Jurkat, Clone E6-1 (cell line): ENCODE measurements at regions not wholly inside any gene's neighbourhood (a gene's known extent, or its start where the extent isn't known, plus 50 kb on each side); places are given as distances from the start of the nearest gene placed in this dataset.
A peak's percentile ranks its signal among the peaks of the same experiment; 100 is the strongest.
"Not testable (repeated sequence)": the region's sequence is repeated elsewhere in the genome, so short reads cannot be mapped to it uniquely, and the experiment has no call there.

Experiments used
- DNase-seq: peaks from one replicate; pipeline ENCODE4 v3.0.0-alpha.2; 2011; ENCODE audit warnings: low read depth, low spot score
- H3K4me3 ChIP-seq: 2 replicates; pipeline ENCODE4 v1.5.1; 2011; ENCODE audit warnings: mild to moderate bottlenecking, low read length, control low read depth, moderate library complexity

GRCh38 chr3:159674583-159674982, 314.1 kb upstream of the IL12A start:
- no peak for DNase-seq
- H3K4me3 ChIP-seq: no peak overlapping the region

DNA sequence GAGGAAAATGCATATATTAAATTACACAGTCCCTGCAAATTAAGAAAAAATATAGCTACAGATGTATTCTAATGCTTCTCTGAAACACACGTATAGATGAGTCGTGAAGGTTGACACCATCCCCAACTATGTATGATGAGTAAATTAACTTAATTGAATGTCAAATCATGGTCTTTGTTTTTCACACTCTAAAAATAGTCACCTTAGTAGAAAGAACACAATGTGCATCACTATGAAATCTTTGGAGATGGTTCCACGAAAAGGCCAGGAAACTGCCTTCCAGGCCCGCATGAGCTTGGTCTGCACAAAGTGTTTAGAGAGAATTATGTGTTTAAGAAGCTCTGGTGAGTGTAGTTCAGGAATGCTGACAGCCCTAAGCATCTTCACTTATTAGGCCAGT, 313.4 kb upstream of the IL12A start:
- H3K4me3 ChIP-seq: no peak overlapping the region
- DNase-seq: no peak

- no peak for DNase-seq
- no peak overlapping the region for H3K4me3 ChIP-seq
Measured at GRCh38 chr3:159679900-159680299, 308.7 kb upstream of the IL12A start.

- not testable (repeated sequence) for DNase-seq, H3K4me3 ChIP-seq
Measured at GRCh38 chr3:159681717-159682116, 306.9 kb upstream of the IL12A start.

- H3K4me3 ChIP-seq: no peak overlapping the region
- DNase-seq: no peak
Measured at GRCh38 chr3:159685801-159686200, 302.8 kb upstream of the IL12A start.

- H3K4me3 ChIP-seq: no peak overlapping the region
- DNase-seq: no peak
Measured at GRCh38 chr3:159693226-159693625, 295.4 kb upstream of the IL12A start.

- DNase-seq: no peak
- no peak overlapping the region for H3K4me3 ChIP-seq
Measured at GRCh38 chr3:159711560-159712333, 276.9 kb upstream of the IL12A start.

GRCh38 chr3:159721324-159721723, 267.3 kb upstream of the IL12A start:
- DNase-seq: no peak
- H3K4me3 ChIP-seq: no peak overlapping the region

- no peak overlapping the region for H3K4me3 ChIP-seq
- DNase-seq: no peak
Measured at GRCh38 chr3:159723295-159723694, 265.3 kb upstream of the IL12A start.

DNA sequence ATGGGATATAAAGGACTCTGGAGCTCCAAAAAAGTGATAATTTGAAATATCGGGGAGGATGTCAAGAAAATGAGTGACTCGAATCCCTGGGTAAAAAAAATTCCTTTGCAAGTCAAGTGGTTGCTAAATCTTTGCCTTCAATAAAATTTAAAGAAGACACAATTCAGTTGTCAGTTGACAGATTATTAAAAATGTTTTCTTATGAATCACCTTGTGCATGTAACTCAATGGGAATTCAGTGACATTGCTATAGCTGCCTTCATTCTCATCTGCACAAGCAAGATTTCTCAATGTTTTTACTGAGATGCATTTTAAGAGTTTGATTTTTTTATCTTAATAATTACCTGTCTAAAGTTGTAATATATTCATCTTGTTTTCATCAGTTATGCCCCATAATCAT, 264.0 kb upstream of the IL12A start:
- no peak overlapping the region for H3K4me3 ChIP-seq
- DNase-seq: no peak

DNA sequence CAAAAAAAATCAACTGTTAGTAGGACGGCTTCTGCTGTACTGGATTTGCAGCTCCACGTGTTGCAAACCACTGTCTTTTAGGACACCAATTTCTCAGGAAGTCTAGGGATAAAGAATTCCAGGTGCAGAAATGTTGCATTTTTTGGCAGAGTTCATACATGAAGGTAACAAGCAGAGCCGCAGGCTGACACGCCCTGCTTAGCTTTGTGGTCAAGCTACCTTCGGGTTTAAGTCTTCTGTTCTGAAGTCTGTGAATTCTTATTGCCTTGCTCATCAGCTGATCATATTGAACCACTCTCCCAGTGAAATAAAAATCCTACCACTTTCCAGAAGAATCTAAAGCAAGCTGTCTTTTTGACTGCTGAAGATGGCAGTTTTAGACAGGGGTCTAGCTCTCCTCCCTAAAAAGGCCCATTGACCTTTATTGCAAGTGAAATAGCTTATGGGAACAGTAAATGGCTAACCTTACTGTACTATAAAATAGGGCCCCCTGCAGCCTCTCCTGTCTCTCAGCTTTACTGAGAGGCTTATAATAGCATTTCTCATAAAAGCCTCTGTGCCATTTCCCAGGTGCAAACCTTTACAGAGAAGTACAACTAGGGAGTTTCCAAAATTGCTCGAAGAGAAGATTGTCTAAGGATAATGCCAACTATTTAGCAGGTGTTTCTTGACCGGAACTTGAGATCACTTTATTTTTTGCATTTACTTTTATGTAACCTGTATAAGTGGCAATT, 262.2 kb upstream of the IL12A start:
- no peak for DNase-seq
- H3K4me3 ChIP-seq: no peak overlapping the region

- no peak overlapping the region for H3K4me3 ChIP-seq
- no peak for DNase-seq
Measured at GRCh38 chr3:159727506-159727905, 261.1 kb upstream of the IL12A start.

- H3K4me3 ChIP-seq: no peak overlapping the region
- DNase-seq: no peak
Measured at GRCh38 chr3:159731254-159731653, 257.4 kb upstream of the IL12A start.

- DNase-seq: peak; percentile 1
- H3K4me3 ChIP-seq: no peak overlapping the region
Measured at GRCh38 chr3:159732172-159733111, 256.2 kb upstream of the IL12A start.

DNA sequence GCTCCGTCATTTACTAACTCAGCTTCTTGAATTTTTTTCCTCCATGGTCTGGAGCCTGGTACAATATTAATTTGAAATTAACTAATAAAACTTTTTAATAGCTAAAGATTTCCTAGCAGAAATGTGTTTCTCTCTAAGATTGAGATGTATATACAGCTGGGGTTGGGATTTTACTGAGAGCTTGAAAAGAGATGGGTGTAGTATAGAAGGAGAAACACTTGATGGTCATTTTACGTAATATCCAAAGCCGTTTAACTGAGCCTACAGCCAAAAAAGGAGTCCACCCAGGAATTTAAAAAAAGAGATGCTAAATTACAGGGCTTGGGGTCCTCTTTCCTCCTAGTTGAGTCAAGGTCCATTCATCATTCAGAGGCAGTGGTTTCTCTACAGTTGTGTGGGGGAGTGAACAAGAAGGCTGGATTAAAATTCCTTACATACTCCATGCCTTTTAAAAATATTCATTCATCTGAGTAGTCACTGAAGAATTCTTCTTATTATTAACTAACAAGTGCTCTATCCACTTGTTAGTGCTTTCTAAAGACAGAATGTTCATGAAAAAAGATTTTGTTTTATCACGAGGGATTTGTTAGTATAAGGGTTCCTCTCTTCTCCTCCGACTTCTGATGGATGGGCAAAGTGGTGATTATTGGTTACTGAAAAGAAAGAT, 255.3 kb upstream of the IL12A start:
- no peak overlapping the region for H3K4me3 ChIP-seq
- DNase-seq: no peak

DNA sequence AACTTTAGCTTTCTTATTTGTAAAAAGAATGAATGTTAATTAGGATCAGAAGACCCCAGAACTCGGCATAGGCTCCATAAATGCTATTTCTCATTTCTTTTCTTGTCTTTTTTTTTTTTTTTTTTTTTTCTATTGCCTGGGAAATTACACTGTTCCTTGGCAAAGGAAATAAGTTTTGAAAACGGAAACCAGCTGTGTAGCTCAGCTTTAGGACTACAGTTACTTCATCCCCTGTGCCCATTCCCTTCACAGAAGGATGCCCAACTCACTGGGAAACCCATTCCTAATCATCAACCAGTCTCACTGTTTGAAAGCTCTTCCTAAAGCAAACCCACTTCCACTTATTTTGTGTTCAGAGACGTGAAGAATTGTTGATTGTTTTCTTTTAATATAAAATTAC, 254.0 kb upstream of the IL12A start:
- DNase-seq: no peak
- H3K4me3 ChIP-seq: no peak overlapping the region

DNA sequence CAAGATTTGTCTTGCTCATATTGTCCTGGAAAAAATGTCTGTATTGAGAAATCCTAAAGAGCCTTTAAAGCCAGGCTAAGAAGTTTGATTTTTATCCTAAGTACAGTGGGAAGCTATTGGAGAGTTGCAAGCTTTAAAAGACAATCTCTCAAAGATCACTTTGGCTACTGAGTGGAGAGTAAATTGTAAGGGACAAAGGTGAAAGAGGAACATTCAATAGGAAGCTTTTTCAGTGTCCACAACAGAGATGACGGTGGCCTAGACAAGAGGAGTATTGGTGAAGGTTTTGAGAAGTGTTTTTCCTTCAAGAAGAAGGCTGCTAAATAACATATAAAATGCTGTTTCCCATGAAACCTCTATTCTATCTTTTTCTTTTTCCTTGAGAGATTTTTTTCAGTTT, 249.5 kb upstream of the IL12A start:
- no peak for DNase-seq
- no peak overlapping the region for H3K4me3 ChIP-seq

DNA sequence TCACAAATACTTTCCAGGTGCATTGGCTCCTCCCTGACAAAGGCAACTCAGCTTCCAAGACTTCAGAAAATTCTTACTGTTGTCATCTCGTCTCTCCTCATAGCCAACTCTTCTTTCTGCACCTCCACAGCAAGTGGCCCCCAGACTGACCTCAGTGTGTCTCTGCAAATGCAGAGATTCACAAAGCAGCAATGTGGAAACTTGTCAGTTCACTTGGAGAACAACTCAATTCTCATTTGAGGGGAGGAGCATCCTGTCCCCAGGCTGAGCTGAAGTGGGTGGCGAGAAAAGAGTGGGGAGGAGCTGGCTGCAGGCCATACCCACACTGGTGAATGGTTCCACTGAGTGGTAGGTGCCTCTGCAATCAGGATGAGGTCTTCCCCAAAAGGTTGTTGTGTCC, 248.7 kb upstream of the IL12A start:
- no peak for DNase-seq

DNA sequence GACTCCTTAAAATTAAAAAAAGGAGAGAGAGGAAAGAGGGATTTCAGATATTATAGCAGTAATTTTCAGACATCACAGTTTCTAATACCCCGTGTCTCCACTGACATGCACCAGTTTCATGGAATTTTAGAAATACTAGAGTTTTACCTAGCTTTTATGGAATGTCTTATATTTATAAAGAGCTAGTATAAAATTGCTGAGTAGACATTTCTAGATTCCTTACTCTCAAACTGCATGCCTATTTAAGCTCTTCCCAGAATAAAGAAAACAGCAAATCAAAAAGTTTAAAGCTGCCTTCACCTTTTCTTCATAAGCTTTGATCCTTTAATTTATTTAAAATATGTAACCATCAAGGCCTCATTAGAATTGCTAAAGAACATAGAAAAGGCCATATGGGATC, 247.4 kb upstream of the IL12A start:
- no peak overlapping the region for H3K4me3 ChIP-seq
- DNase-seq: no peak

More for the DNA sequence above, 248.7 kb upstream of the IL12A start:
- H3K4me3 ChIP-seq: no peak overlapping the region
